Stomach (tissue), 4 donors: ENCODE measurements at regions not wholly inside any gene's neighbourhood (a gene's known extent, or its start where the extent isn't known, plus 50 kb on each side); places are given as distances from the start of the nearest gene placed in this dataset.

Experiments used
- CTCF ChIP-seq, 7 experiments: fragments of 450-650 bp in 4 of 7; fragments of 200-600 bp in 3 of 7; sonication (generic) in 3 of 7; IDR thresholded peaks; one replicate each; pipeline ENCODE4 v1.5.1; 2016 to 2019; ENCODE audit warnings: antibody characterized with exemption in 7 of 7, control low read depth in 2 of 7, mild to moderate bottlenecking in 1 of 7
- EP300 ChIP-seq: sonication (generic); formaldehyde crosslinking; IDR thresholded peaks from one replicate; pipeline ENCODE4 v1.6.1; 2017; ENCODE audit warnings: antibody characterized with exemption
- POLR2AphosphoS5 ChIP-seq, 3 donors: sonication (generic); formaldehyde crosslinking; IDR thresholded peaks; one replicate each; pipeline ENCODE4 v1.6.1; 2016; ENCODE audit warnings: antibody characterized with exemption in 3 of 3

- TF ChIP-seq EP300 (no peak), POLR2AphosphoS5 (IDR thresholded peaks at IDR 0.05) (no peak), CTCF (IDR thresholded peaks at IDR 0.05) (no peak)
Observed at GRCh38 chr1:203401199-203401877, 50.4 kb upstream of the FMOD start.
